K562 (cell line): ENCODE measurements at regions not wholly inside any gene's neighbourhood (a gene's known extent, or its start where the extent isn't known, plus 50 kb on each side); places are given as distances from the start of the nearest gene placed in this dataset.

Experiments used
- ATAC-seq: fragments of 200-7000 bp; cut with Tn5 transposase; 3 replicates; pipeline ENCODE4 v1.9.1; 2020; ENCODE audit warnings: moderate library complexity
- BruUV-seq: library from RNA; stranded (reverse); fragments of 400-500 nt; replicated peaks from 2 replicates; lab custom pipeline; 2021; lab: Mats Ljungman, UMichigan
- CTCF ChIA-PET: fragments of 300-600 bp; formaldehyde crosslinking; extraction: SDS; loops from one replicate; lab custom pipeline; 2021; ENCODE audit warnings: low intra/inter-chr PET ratio; lab: Yijun Ruan, JAX
- POLR2A ChIA-PET: fragments of 300-600, 350-650 bp; sonication (Branson Sonifier 250); formaldehyde crosslinking; extraction: SDS; loops from one replicate; lab custom pipeline; 2021; ENCODE audit warnings: antibody characterized with exemption, inconsistent platforms; lab: Yijun Ruan, JAX
- DNase-seq, 4 experiments: peaks; one replicate each; pipeline versions ENCODE4 v3.0.0 to v3.0.0-alpha.2; 2011 to 2018; ENCODE audit warnings: low spot score in 3 of 4, mixed read lengths in 3 of 4; ENCODE audit errors: extremely low read depth in 1 of 4
- FAIRE-seq: peaks from 2 replicates; lab custom pipeline; 2011; peaks lifted over from hg19 to GRCh38; lab: Jason Lieb, UNC
- H2AFZ ChIP-seq: 2 replicates; pipeline ENCODE4 v1.6.0; 2011; ENCODE audit warnings: low read depth, low read length, control low read depth, inconsistent platforms
- H3K27ac ChIP-seq: fragments of 200-600 bp; 3 replicates; pipeline ENCODE4 v1.8.0; 2011; ENCODE audit warnings: low read depth, mild to moderate bottlenecking, control low read depth, inconsistent platforms, low read length, moderate library complexity, mixed read lengths; ENCODE audit errors: extremely low read depth
- H3K27me3 ChIP-seq, 2 experiments: fragments of 300-600 bp in 1 of 2; 2 replicates in 1 of 2; 3 replicates in 1 of 2; pipeline versions ENCODE4 v1.6.0 to v1.8.0; 2011; ENCODE audit warnings: inconsistent platforms in 2 of 2, low read length in 2 of 2, mild to moderate bottlenecking in 1 of 2, mixed read lengths in 1 of 2, moderate library complexity in 1 of 2; ENCODE audit not compliant: control insufficient read depth in 2 of 2, insufficient read depth in 2 of 2
- H3K36me3 ChIP-seq: fragments of 300-600 bp; 3 replicates; pipeline ENCODE4 v1.8.0; 2011; ENCODE audit warnings: mild to moderate bottlenecking, low read length, inconsistent platforms; ENCODE audit not compliant: control insufficient read depth, insufficient read depth
- H3K4me1 ChIP-seq, 2 experiments: fragments of 200-600 bp in 1 of 2; replicated peaks in 1 of 2; 2 replicates in 1 of 2; 3 replicates in 1 of 2; pipeline versions ENCODE4 v1.5.1 to v1.8.0; 2011; ENCODE audit warnings: inconsistent platforms in 2 of 2, low read length in 2 of 2, mild to moderate bottlenecking in 1 of 2, mixed read lengths in 1 of 2, moderate library complexity in 1 of 2; ENCODE audit not compliant: control insufficient read depth in 2 of 2, insufficient read depth in 2 of 2
- H3K4me2 ChIP-seq: 2 replicates; pipeline ENCODE4 v1.6.1; 2011; ENCODE audit warnings: low read length, control low read depth, inconsistent platforms, mixed read lengths; ENCODE audit not compliant: insufficient read depth
- H3K4me3 ChIP-seq: fragments of 200-600 bp; sonication (generic), shearing (Covaris generic); 2 replicates; pipeline ENCODE4 v1.5.1; 2016; ENCODE audit warnings: control low read depth, inconsistent platforms
- H3K79me2 ChIP-seq: fragments of 200-600 bp; 3 replicates; pipeline ENCODE4 v1.8.0; 2011; ENCODE audit warnings: low read length, inconsistent platforms; ENCODE audit not compliant: control insufficient read depth, insufficient read depth
- H3K9ac ChIP-seq, 2 experiments: 2 replicates each; pipeline versions ENCODE4 v1.6.0 to v1.6.1; 2011; ENCODE audit warnings: low read depth in 2 of 2, low read length in 2 of 2, control low read depth in 1 of 2, inconsistent platforms in 1 of 2, mild to moderate bottlenecking in 1 of 2, mixed read lengths in 1 of 2; ENCODE audit not compliant: insufficient read depth in 1 of 2
- H3K9me1 ChIP-seq: one replicate; pipeline ENCODE4 v1.6.0; 2011; ENCODE audit warnings: inconsistent platforms, mild to moderate bottlenecking, low read length, moderate library complexity; ENCODE audit not compliant: control insufficient read depth, insufficient read depth
- H3K9me3 ChIP-seq: replicated peaks from 2 replicates; pipeline ENCODE4 v1.5.1; 2011; ENCODE audit warnings: low read depth, low read length, inconsistent platforms; ENCODE audit not compliant: control insufficient read depth, insufficient read depth
- H4K20me1 ChIP-seq: replicated peaks from 2 replicates; pipeline ENCODE4 v1.6.1; 2011; ENCODE audit warnings: low read length, inconsistent platforms, mixed read lengths; ENCODE audit not compliant: control insufficient read depth, insufficient read depth
- ATF2 ChIP-seq: sonication (generic); formaldehyde crosslinking; IDR thresholded peaks from 2 replicates; pipeline ENCODE4 v1.8.1; 2022; ENCODE audit warnings: missing genetic modification reagents
- CUX1 ChIP-seq: fragments of 200-800 bp; sonication (Bioruptor generic); IDR thresholded peaks from 2 replicates; pipeline ENCODE4 v1.6.1; 2016; ENCODE audit warnings: missing genetic modification characterization, missing compliant biosample characterization
- HDAC3 ChIP-seq: fragments of 450-650 bp; IDR thresholded peaks from 2 replicates; pipeline ENCODE4 v1.6.1; 2018; ENCODE audit warnings: borderline replicate concordance, mild to moderate bottlenecking, moderate library complexity; ENCODE audit not compliant: partially characterized antibody
- MAZ ChIP-seq, 2 experiments: fragments of 450-650 bp in 1 of 2; sonication (generic) in 1 of 2; formaldehyde crosslinking; IDR thresholded peaks in 1 of 2; conservative IDR thresholded peaks in 1 of 2; 2 replicates each; pipeline versions ENCODE4 v1.4.0 to v1.5.0; 2020; ENCODE audit warnings: mild to moderate bottlenecking in 1 of 2, missing genetic modification reagents in 1 of 2
- NR2C1 ChIP-seq, 2 experiments: fragments of 450-650 bp; IDR thresholded peaks; 2 replicates each; pipeline ENCODE4 v1.6.1; 2017; ENCODE audit warnings: mild to moderate bottlenecking in 2 of 2, antibody characterized with exemption in 1 of 2, inconsistent platforms in 1 of 2, missing compliant biosample characterization in 1 of 2, missing genetic modification characterization in 1 of 2
- POLR2B ChIP-seq: fragments of 450-650 bp; IDR thresholded peaks from 2 replicates; pipeline ENCODE4 v1.6.1; 2018; ENCODE audit warnings: low read depth; ENCODE audit not compliant: partially characterized antibody
- PYGO2 ChIP-seq: fragments of 450-650 bp; IDR thresholded peaks from 2 replicates; pipeline ENCODE4 v1.6.1; 2016; ENCODE audit warnings: mild to moderate bottlenecking, missing genetic modification characterization, moderate library complexity, missing compliant biosample characterization
- SMAD1 ChIP-seq: fragments of 150-350 bp; IDR thresholded peaks from 2 replicates; pipeline ENCODE4 v1.6.1; 2014; ENCODE audit warnings: low read length, low read depth; ENCODE audit not compliant: partially characterized antibody
- ZNF3 ChIP-seq: fragments of 250-450 bp; sonication (Bioruptor Pico); IDR thresholded peaks from 2 replicates; pipeline ENCODE4 v1.5.0; 2021; ENCODE audit warnings: mild to moderate bottlenecking, moderate library complexity
- ZNF766 ChIP-seq: fragments of 200-800 bp; sonication (Bioruptor generic); conservative IDR thresholded peaks from 2 replicates; pipeline ENCODE4 v1.6.1; 2016; ENCODE audit warnings: missing genetic modification characterization, missing compliant biosample characterization
- WGBS: fragments of 100-300 bp; shearing (Covaris generic); methylation state at CpG from one replicate; pipeline ENCODE4 v1.1.6; 2016; ENCODE audit warnings: low coverage, mixed read lengths; ENCODE audit not compliant: insufficient coverage; ENCODE audit errors: missing lambda C conversion rate; 5-methylcytosine and 5-hydroxymethylcytosine counted together
- in situ Hi-C: fragments of 300-500 bp; cut with MboI; formaldehyde crosslinking; loops from 4 replicates; pipeline ENCODE4 v1.15.0; 2018; ENCODE audit warnings: inconsistent platforms, mixed read lengths
- intact Hi-C: fragments of 100-400 bp; cut with micrococcal nuclease; formaldehyde crosslinking; loops from 2 replicates; pipeline ENCODE4 v1.14.2; 2022

GRCh38 chr6:135566311-135567068, 69.0 kb upstream of the AHI1 start:
- Histone ChIP-seq H3K4me3 (no peak overlapping the region), H4K20me1 (no peaks in the 10 kb centered on the region), H3K27me3 (0 out of 5 replicates have a peak, but pooled peaks cover 0 to 6% of the 10 kb centered on the region in 2 experiments), H3K36me3 (no peaks in the 10 kb centered on the region), H3K9me3 (no peaks in the 10 kb centered on the region), H3K4me1 (no peaks in the 10 kb centered on the region), H2AFZ (no peak overlapping the region), H3K79me2 (no peaks in the 10 kb centered on the region), H3K9me1 (no peaks in the 10 kb centered on the region), H3K27ac (no peak overlapping the region), H3K4me2 (no peak overlapping the region), H3K9ac (no peak overlapping the region)
- ATAC-seq (no peak), DNase-seq (no peak), FAIRE-seq (no peak)
- POLR2A ChIA-PET, result interaction anchor here (0.6 kb wide), 1 partner anchor 9 kb away, joined by 4 read pairs; no protein-coding TSS in a partner anchor
- WGBS, result 5% methylated on average over 7 of the region's 7 CpGs
- intact Hi-C loops, result no loop called here
- BruUV-seq, result no TSS peak
- in situ Hi-C loops, result no loop called here
- CTCF ChIA-PET, result no interaction called here
- TF ChIP-seq ZNF3 (CRISPR knock-in tag) (no peak), POLR2B (no peak), CUX1 (CRISPR knock-in tag) (no peak), SMAD1 (no peak), HDAC3 (no peak), PYGO2 (tag) (no peak), ZNF766 (CRISPR knock-in tag) (no peak), NR2C1 (IDR thresholded peaks at IDR 0.05) (no peak), NR2C1 (tag; IDR thresholded peaks at IDR 0.05) (no peak), MAZ (CRISPR knock-in tag; conservative IDR thresholded peaks at IDR 0.05 in 1 of 2, IDR thresholded peaks at IDR 0.05 in 1 of 2) (no peak), ATF2 (CRISPR knock-in tag) (no peak)
